GM12891 (cell line): ENCODE measurements at regions not wholly inside any gene's neighbourhood (a gene's known extent, or its start where the extent isn't known, plus 50 kb on each side); places are given as distances from the start of the nearest gene placed in this dataset.

Experiments used
- DNase-seq: peaks from one replicate; pipeline ENCODE4 v3.0.0; 2011; ENCODE audit warnings: low spot score; ENCODE audit not compliant: insufficient read length
- FAIRE-seq: peaks from 2 replicates; lab custom pipeline; 2011; peaks lifted over from hg19 to GRCh38; lab: Jason Lieb, UNC
- PAX5 ChIP-seq: IDR thresholded peaks from 2 replicates; pipeline ENCODE4 v1.6.1; 2011; ENCODE audit warnings: low read length, moderate library complexity, mild to moderate bottlenecking; ENCODE audit not compliant: insufficient read depth, severe bottlenecking
- POLR2A ChIP-seq: IDR thresholded peaks from 2 replicates; pipeline ENCODE4 v1.6.1; 2011; ENCODE audit warnings: low read depth, low read length, control low read depth
- POLR2AphosphoS5 ChIP-seq: IDR thresholded peaks from 2 replicates; pipeline ENCODE4 v1.6.1; 2011; ENCODE audit warnings: low read depth, low read length, control low read depth
- POU2F2 ChIP-seq: IDR thresholded peaks from 2 replicates; pipeline ENCODE4 v1.6.1; 2011; ENCODE audit warnings: low read depth, mild to moderate bottlenecking, control low read depth, low read length, moderate library complexity
- SPI1 ChIP-seq: IDR thresholded peaks from 2 replicates; pipeline ENCODE4 v1.6.1; 2011; ENCODE audit warnings: low read depth, low read length, control low read depth
- TAF1 ChIP-seq: IDR thresholded peaks from 2 replicates; pipeline ENCODE4 v1.6.1; 2011; ENCODE audit warnings: low read depth, low read length, control low read depth

GRCh38 chr6:23327621-23328020 lies 758.3 kb downstream of the HDGFL1 start:
- no peak for FAIRE-seq
- TF ChIP-seq TAF1 = no peak
- no peak for DNase-seq

GRCh38 chr6:23329086-23329485 lies 759.7 kb downstream of the HDGFL1 start:
- no peak for DNase-seq
- TF ChIP-seq TAF1 (no peak), POU2F2 (no peak), PAX5 (no peak), POLR2A (no peak), POLR2AphosphoS5 (no peak), SPI1 (no peak)
- FAIRE-seq = no peak

GRCh38 chr6:23330632-23331031 lies 761.3 kb downstream of the HDGFL1 start:
- no peak for FAIRE-seq
- DNase-seq = no peak
- TF ChIP-seq POLR2AphosphoS5 = no peak
- no peak for TF ChIP-seq PAX5
- no peak for TF ChIP-seq SPI1
- TF ChIP-seq POU2F2 = no peak
- no peak for TF ChIP-seq TAF1
- no peak for TF ChIP-seq POLR2A

GRCh38 chr6:23334360-23334759 lies 765.0 kb downstream of the HDGFL1 start:
- DNase-seq = no peak
- TF ChIP-seq POLR2A (no peak), POLR2AphosphoS5 (no peak), TAF1 (no peak), POU2F2 (no peak), PAX5 (no peak), SPI1 (no peak)
- no peak for FAIRE-seq

- FAIRE-seq (no peak), DNase-seq (no peak)
- no peak for TF ChIP-seq POU2F2
- TF ChIP-seq POLR2A = no peak
- no peak for TF ChIP-seq PAX5
- no peak for TF ChIP-seq POLR2AphosphoS5
- no peak for TF ChIP-seq SPI1
- TF ChIP-seq TAF1 = no peak
Observed at GRCh38 chr6:23335894-23336293, 766.5 kb downstream of the HDGFL1 start.

- no peak for FAIRE-seq
- TF ChIP-seq POLR2AphosphoS5 = no peak
- no peak for TF ChIP-seq POU2F2
- no peak for TF ChIP-seq TAF1
- no peak for TF ChIP-seq SPI1
- TF ChIP-seq PAX5 = no peak
- no peak for TF ChIP-seq POLR2A
- DNase-seq = no peak
Observed at GRCh38 chr6:23339268-23339667, 769.9 kb downstream of the HDGFL1 start.

GRCh38 chr6:23340271-23340670 lies 770.9 kb downstream of the HDGFL1 start:
- DNase-seq = no peak
- TF ChIP-seq TAF1 (no peak), SPI1 (no peak), POLR2AphosphoS5 (no peak), POLR2A (no peak), PAX5 (no peak), POU2F2 (no peak)
- no peak for FAIRE-seq

GRCh38 chr6:23343610-23344306 lies 774.4 kb downstream of the HDGFL1 start:
- DNase-seq (no peak), FAIRE-seq (no peak)
- TF ChIP-seq SPI1 (no peak), TAF1 (no peak), POU2F2 (no peak), PAX5 (no peak), POLR2A (no peak), POLR2AphosphoS5 (no peak)

- FAIRE-seq (no peak), DNase-seq (no peak)
- no peak for TF ChIP-seq POLR2AphosphoS5
- no peak for TF ChIP-seq TAF1
- TF ChIP-seq POU2F2 = no peak
- TF ChIP-seq PAX5 = no peak
- TF ChIP-seq POLR2A = no peak
- TF ChIP-seq SPI1 = no peak
Observed at GRCh38 chr6:23348185-23348584, 777.8 kb upstream of the NRSN1 start.

GRCh38 chr6:23349521-23350147 lies 776.4 kb upstream of the NRSN1 start:
- no peak for DNase-seq
- FAIRE-seq = no peak
- no peak for TF ChIP-seq SPI1
- no peak for TF ChIP-seq POU2F2
- TF ChIP-seq PAX5 = no peak
- no peak for TF ChIP-seq TAF1
- TF ChIP-seq POLR2AphosphoS5 = no peak
